Epithelial cell of esophagus (primary cell): ENCODE measurements at regions not wholly inside any gene's neighbourhood (a gene's known extent, or its start where the extent isn't known, plus 50 kb on each side); places are given as distances from the start of the nearest gene placed in this dataset.
"Not testable (repeated sequence)": the region's sequence is repeated elsewhere in the genome, so short reads cannot be mapped to it uniquely, and the experiment has no call there.

Experiments used
- DNase-seq: peaks from one replicate; pipeline ENCODE4 v3.0.0; 2010; ENCODE audit warnings: low read depth
- H3K4me3 ChIP-seq: 2 replicates; pipeline ENCODE4 v1.5.1; 2011; ENCODE audit warnings: mild to moderate bottlenecking, low read length, control low read depth
- CTCF ChIP-seq: IDR thresholded peaks from 2 replicates; pipeline ENCODE4 v1.5.1; 2011; ENCODE audit warnings: low read depth, mild to moderate bottlenecking, low read length, control low read depth, inconsistent platforms; ENCODE audit not compliant: insufficient read depth; ENCODE audit errors: missing control alignments

GRCh38 chr4:127505203-127505602 lies 127.6 kb upstream of the INTU start:
- H3K4me3 ChIP-seq: no peak overlapping the region
- TF ChIP-seq CTCF: no peak
- DNase-seq: peak; percentile 30

- no peak overlapping the region for H3K4me3 ChIP-seq
- DNase-seq: no peak
- no peak for TF ChIP-seq CTCF
Observed at GRCh38 chr4:127506283-127506682, 126.5 kb upstream of the INTU start.

GRCh38 chr4:127509155-127509554 lies 123.6 kb upstream of the INTU start:
- TF ChIP-seq CTCF: no peak
- DNase-seq: no peak
- H3K4me3 ChIP-seq: no peak overlapping the region

GRCh38 chr4:127512672-127513071 lies 120.1 kb upstream of the INTU start:
- not testable (repeated sequence) for DNase-seq, H3K4me3 ChIP-seq

GRCh38 chr4:127515259-127515658 lies 117.5 kb upstream of the INTU start:
- H3K4me3 ChIP-seq, DNase-seq: not testable (repeated sequence)

GRCh38 chr4:127518046-127518445 lies 114.7 kb upstream of the INTU start:
- no peak for DNase-seq
- TF ChIP-seq CTCF: no peak
- no peak overlapping the region for H3K4me3 ChIP-seq

- TF ChIP-seq CTCF: no peak
- no peak overlapping the region for H3K4me3 ChIP-seq
- no peak for DNase-seq
Observed at GRCh38 chr4:127521463-127521862, 111.3 kb upstream of the INTU start.

GRCh38 chr4:127523369-127523768 lies 109.4 kb upstream of the INTU start:
- H3K4me3 ChIP-seq: no peak overlapping the region
- no peak for DNase-seq
- no peak for TF ChIP-seq CTCF
